MM.1S (cell line): ENCODE measurements at regions not wholly inside any gene's neighbourhood (a gene's known extent, or its start where the extent isn't known, plus 50 kb on each side); places are given as distances from the start of the nearest gene placed in this dataset.

ENCODE experiments used
- DNase-seq: peaks from one replicate; pipeline ENCODE4 v3.0.0-alpha.2; 2015
- H2AFZ ChIP-seq: fragments of 300-600 bp; sonication (generic); 2 replicates; pipeline ENCODE4 v1.6.0; 2016; ENCODE audit warnings: antibody characterized with exemption, low read length
- H3F3A ChIP-seq: fragments of 300-600 bp; sonication (generic); 2 replicates; pipeline ENCODE4 v1.6.1; 2016; ENCODE audit warnings: mild to moderate bottlenecking, antibody characterized with exemption, low read length, moderate library complexity, mixed read lengths; ENCODE audit not compliant: insufficient read depth
- H3K27ac ChIP-seq: fragments of 300-600 bp; sonication (generic); 2 replicates; pipeline ENCODE4 v1.5.1; 2016; ENCODE audit warnings: mild to moderate bottlenecking, low read length
- H3K27me3 ChIP-seq: fragments of 300-600 bp; sonication (generic); replicated peaks from 2 replicates; pipeline ENCODE4 v1.6.0; 2016; ENCODE audit warnings: low read length; ENCODE audit not compliant: insufficient read depth
- H3K36me3 ChIP-seq: fragments of 300-600 bp; sonication (generic); replicated peaks from 2 replicates; pipeline ENCODE4 v1.6.1; 2016; ENCODE audit warnings: mild to moderate bottlenecking, low read length, mixed read lengths; ENCODE audit not compliant: insufficient read depth
- H3K4me1 ChIP-seq: fragments of 300-600 bp; sonication (generic); 2 replicates; pipeline ENCODE4 v1.6.1; 2016; ENCODE audit warnings: low read length, mixed read lengths
- H3K4me2 ChIP-seq: fragments of 300-600 bp; sonication (generic); 2 replicates; pipeline ENCODE4 v1.6.0; 2016; ENCODE audit warnings: low read depth, low read length
- H3K4me3 ChIP-seq: fragments of 300-600 bp; sonication (generic); 2 replicates; pipeline ENCODE4 v1.5.1; 2016; ENCODE audit warnings: low read length, mixed read lengths
- H3K79me2 ChIP-seq: fragments of 300-600 bp; sonication (generic); 2 replicates; pipeline ENCODE4 v1.6.1; 2016; ENCODE audit warnings: mixed run types, low read length, mixed read lengths
- H3K9ac ChIP-seq: fragments of 300-600 bp; sonication (generic); 2 replicates; pipeline ENCODE4 v1.6.1; 2016; ENCODE audit warnings: low read length, mixed read lengths
- H3K9me2 ChIP-seq: fragments of 300-600 bp; sonication (generic); replicated peaks from 2 replicates; pipeline ENCODE4 v1.6.1; 2016; ENCODE audit warnings: mild to moderate bottlenecking, low read length, mixed read lengths; ENCODE audit not compliant: insufficient read depth
- H3K9me3 ChIP-seq: fragments of 300-600 bp; sonication (generic); replicated peaks from 2 replicates; pipeline ENCODE4 v1.6.1; 2016; ENCODE audit warnings: mild to moderate bottlenecking, low read length, mixed read lengths; ENCODE audit not compliant: insufficient read depth
- H4K20me1 ChIP-seq: fragments of 300-600 bp; sonication (generic); 2 replicates; pipeline ENCODE4 v1.6.1; 2016; ENCODE audit warnings: mild to moderate bottlenecking, low read length, moderate library complexity, mixed read lengths; ENCODE audit not compliant: insufficient read depth
- EZH2 ChIP-seq: fragments of 300-600 bp; sonication (generic); optimal IDR thresholded peaks from 2 replicates; pipeline ENCODE3; 2017; ENCODE audit warnings: low read depth, mild to moderate bottlenecking, antibody characterized with exemption, low read length, mixed read lengths
- EZH2phosphoT487 ChIP-seq: fragments of 300-600 bp; sonication (generic); IDR thresholded peaks from 2 replicates; pipeline ENCODE4 v1.6.1; 2018; ENCODE audit warnings: antibody characterized with exemption, low read length
- TF ChIP-seq, protein P1 (sequence below): fragments of 300-600 bp; sonication (generic); IDR thresholded peaks from 2 replicates; pipeline ENCODE4 v1.5.1; 2016; ENCODE audit warnings: antibody characterized with exemption, low read length, mixed read lengths

DNA sequence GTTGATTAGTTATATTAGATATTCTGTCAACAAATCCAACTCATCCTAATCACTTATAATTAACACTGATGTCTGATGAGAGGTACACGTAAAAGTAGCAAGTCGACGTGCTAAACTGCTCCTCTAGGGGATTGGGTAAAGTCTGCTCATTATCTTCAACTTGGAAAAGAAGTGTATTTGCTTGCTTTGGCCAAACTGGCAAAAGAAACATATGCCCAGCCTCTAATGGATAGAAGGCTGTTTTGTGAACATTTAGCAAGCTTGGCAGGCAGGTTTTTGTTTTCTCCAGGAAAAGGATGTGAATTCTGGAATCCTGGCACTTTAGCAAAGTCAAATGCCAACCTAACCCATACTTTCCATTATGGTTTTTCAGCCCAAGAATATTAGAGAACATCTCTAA is 264.8 kb downstream of the TBL1XR1 start:
- H3K27ac ChIP-seq = no peak overlapping the region
- no peak overlapping the region for H3K4me2 ChIP-seq
- no peaks in the 10 kb centered on the region for H3K27me3 ChIP-seq
- DNase-seq = no peak
- no peaks in the 10 kb centered on the region for H3K79me2 ChIP-seq
- no peak overlapping the region for H2AFZ ChIP-seq
- no peaks in the 10 kb centered on the region for H3F3A ChIP-seq
- H3K9ac ChIP-seq = no peak overlapping the region
- H3K4me1 ChIP-seq = no peaks in the 10 kb centered on the region
- no peaks in the 10 kb centered on the region for H3K9me3 ChIP-seq
- H4K20me1 ChIP-seq = no peaks in the 10 kb centered on the region
- TF ChIP-seq, protein P1, sequence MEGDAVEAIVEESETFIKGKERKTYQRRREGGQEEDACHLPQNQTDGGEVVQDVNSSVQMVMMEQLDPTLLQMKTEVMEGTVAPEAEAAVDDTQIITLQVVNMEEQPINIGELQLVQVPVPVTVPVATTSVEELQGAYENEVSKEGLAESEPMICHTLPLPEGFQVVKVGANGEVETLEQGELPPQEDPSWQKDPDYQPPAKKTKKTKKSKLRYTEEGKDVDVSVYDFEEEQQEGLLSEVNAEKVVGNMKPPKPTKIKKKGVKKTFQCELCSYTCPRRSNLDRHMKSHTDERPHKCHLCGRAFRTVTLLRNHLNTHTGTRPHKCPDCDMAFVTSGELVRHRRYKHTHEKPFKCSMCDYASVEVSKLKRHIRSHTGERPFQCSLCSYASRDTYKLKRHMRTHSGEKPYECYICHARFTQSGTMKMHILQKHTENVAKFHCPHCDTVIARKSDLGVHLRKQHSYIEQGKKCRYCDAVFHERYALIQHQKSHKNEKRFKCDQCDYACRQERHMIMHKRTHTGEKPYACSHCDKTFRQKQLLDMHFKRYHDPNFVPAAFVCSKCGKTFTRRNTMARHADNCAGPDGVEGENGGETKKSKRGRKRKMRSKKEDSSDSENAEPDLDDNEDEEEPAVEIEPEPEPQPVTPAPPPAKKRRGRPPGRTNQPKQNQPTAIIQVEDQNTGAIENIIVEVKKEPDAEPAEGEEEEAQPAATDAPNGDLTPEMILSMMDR = no peak
- H3K36me3 ChIP-seq = no peaks in the 10 kb centered on the region
- H3K4me3 ChIP-seq = no peak overlapping the region
- no peaks in the 10 kb centered on the region for H3K9me2 ChIP-seq

DNA sequence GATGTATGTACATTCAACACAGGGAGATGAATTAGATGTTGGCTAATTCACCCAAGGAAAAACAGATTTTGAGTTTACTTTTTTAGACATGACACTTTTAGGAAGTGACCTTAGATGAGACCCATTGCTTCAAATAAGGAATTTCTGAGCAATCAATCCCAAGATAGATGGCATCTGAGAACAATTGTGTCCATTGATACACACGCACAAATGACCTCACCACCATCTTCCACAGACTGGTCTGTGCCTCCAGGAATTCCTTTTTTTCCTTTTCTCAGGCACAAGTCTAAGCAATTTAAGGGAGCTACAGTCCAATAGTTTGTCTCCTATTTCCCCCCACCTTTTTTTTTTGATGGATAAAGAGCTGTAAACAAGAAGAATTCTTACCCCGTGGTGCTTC is 265.3 kb downstream of the TBL1XR1 start:
- Histone ChIP-seq H3F3A (no peaks in the 10 kb centered on the region), H3K27me3 (no peaks in the 10 kb centered on the region), H3K9ac (no peak overlapping the region), H3K4me2 (no peak overlapping the region), H3K4me1 (no peaks in the 10 kb centered on the region), H3K4me3 (no peak overlapping the region), H3K9me3 (no peaks in the 10 kb centered on the region), H3K36me3 (no peaks in the 10 kb centered on the region), H3K9me2 (no peaks in the 10 kb centered on the region), H2AFZ (no peak overlapping the region), H3K79me2 (no peaks in the 10 kb centered on the region), H3K27ac (no peak overlapping the region), H4K20me1 (no peaks in the 10 kb centered on the region)
- no peak for DNase-seq
- TF ChIP-seq EZH2 (no peak), EZH2phosphoT487 (no peak)
- TF ChIP-seq, protein P1 = no peak

DNA sequence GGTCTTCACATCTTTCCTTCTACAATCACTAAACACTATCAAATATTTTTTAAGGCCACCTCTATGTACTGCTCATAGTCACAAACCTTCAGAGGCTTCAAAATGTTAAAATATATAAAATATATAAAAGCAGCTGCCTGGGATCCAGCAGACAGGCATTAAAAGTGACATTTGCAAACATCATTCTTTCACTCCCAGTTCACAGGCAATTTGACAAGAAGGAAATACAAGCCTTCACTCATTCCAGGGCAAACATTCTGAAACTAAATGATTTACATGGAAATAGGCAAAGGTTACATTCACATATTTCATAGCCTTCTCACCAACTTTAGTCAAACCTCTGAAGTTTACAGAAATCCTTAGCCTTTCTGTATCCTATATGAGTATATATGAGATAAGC is 266.3 kb downstream of the TBL1XR1 start:
- Histone ChIP-seq H4K20me1 (no peaks in the 10 kb centered on the region), H3K27ac (no peak overlapping the region), H3K4me3 (no peak overlapping the region), H3F3A (no peaks in the 10 kb centered on the region), H3K9me2 (no peaks in the 10 kb centered on the region), H3K27me3 (no peaks in the 10 kb centered on the region), H3K4me1 (no peaks in the 10 kb centered on the region), H3K4me2 (no peak overlapping the region), H3K9me3 (no peaks in the 10 kb centered on the region), H3K79me2 (no peaks in the 10 kb centered on the region), H3K36me3 (no peaks in the 10 kb centered on the region), H2AFZ (no peak overlapping the region), H3K9ac (no peak overlapping the region)
- no peak for DNase-seq
- TF ChIP-seq, protein P1 = no peak
- no peak for TF ChIP-seq EZH2phosphoT487
- no peak for TF ChIP-seq EZH2

DNA sequence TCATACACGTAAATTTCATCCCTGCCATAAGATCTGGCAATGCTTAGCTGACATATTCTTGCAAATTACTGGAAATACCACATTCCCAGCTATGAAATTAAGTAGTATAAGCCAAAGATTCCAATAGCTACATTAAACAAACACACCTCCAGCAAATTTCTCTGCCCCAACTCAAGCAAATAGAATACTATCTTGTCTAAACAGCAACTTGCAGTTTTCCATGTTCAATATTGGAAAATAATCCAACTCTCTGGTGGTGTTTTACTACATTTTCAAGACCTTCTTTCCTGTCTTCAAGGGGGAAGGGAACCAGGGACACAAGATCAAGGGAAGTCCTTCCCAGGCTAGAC is 268.7 kb downstream of the TBL1XR1 start:
- no peaks in the 10 kb centered on the region for H3F3A ChIP-seq
- no peak for DNase-seq
- no peak overlapping the region for H3K4me3 ChIP-seq
- H3K27me3 ChIP-seq = no peaks in the 10 kb centered on the region
- H2AFZ ChIP-seq = no peak overlapping the region
- H3K4me2 ChIP-seq = no peak overlapping the region
- no peaks in the 10 kb centered on the region for H3K36me3 ChIP-seq
- H3K9ac ChIP-seq = no peak overlapping the region
- H3K9me3 ChIP-seq = no peaks in the 10 kb centered on the region
- H3K27ac ChIP-seq = no peak overlapping the region
- no peaks in the 10 kb centered on the region for H3K4me1 ChIP-seq
- H3K79me2 ChIP-seq = no peaks in the 10 kb centered on the region
- no peaks in the 10 kb centered on the region for H4K20me1 ChIP-seq
- no peaks in the 10 kb centered on the region for H3K9me2 ChIP-seq
- TF ChIP-seq EZH2 = no peak
- TF ChIP-seq EZH2phosphoT487 = no peak
- TF ChIP-seq, protein P1 = no peak
